SHP77 treated with DMSO at 0.1 percent for 48 hours (cell line): ENCODE measurements at regions not wholly inside any gene's neighbourhood (a gene's known extent, or its start where the extent isn't known, plus 50 kb on each side); places are given as distances from the start of the nearest gene placed in this dataset.
"Not testable (repeated sequence)": the region's sequence is repeated elsewhere in the genome, so short reads cannot be mapped to it uniquely, and the experiment has no call there.

ENCODE experiments used
- DNase-seq: peaks from one replicate; lab custom pipeline; 2025; lab: John Stamatoyannopoulos, UW

GRCh38 chr10:123270221-123270620 is 116.0 kb downstream of the BUB3 start:
- DNase-seq, result no peak

DNA sequence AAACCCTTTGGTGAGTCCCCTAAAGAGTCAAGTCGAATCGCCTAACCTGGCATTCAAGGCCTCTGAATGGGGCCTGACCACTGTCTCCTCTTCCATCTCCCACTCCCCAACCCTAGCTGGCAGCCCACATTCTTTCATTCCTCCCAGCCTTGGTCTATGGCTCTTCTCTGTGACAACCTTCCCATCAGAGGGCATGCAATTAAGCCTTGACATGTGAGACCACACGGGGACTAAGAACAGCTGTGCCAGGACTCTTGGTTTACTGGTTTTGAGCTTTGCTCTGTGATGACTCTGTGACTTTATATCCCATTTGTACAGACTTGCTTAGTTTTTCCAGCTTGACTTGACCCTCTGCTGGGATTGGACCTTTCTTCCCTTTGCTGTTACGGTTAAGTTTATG is 116.6 kb downstream of the BUB3 start:
- no peak for DNase-seq

GRCh38 chr10:123272171-123272570 is 118.0 kb downstream of the BUB3 start:
- no peak for DNase-seq

DNA sequence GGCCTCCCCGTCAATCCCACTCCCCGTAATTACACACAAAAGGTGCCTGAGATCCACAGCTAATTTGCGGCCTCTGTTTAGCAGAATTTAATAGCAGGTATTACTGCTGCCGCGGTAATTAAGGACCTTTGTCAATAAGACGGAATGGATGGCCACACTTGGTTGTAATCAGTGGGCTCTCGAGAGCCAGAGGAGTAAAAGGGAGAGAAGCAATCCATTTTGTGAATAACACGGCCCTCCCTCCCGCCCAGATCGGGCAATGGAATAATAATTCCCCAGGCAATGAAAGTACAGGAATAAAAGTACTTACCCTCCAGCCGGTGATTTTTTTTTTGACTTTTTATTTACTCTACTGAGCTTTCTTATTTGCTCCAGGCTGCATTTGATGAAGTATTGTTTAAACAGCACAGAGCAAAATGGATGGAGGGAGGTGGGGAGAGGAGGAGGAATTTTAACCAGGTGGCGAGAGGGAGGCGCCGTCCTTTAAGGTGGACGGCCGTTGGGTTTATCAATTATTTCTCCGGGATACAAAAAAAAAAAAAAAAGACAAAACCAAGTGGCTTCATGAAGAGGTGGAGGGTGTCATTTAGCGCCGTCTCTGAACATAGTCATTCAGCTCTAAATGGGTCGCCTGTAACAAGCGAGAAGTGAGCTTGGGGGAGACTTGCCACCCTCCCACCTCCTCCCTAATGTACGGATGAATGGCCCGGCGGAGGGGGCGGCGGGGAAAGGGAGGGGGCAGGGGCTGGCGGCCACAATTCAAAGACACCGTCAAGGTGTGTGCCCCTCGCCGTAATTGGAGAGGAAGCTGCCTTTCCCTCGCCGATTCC is 120.3 kb downstream of the BUB3 start:
- peak; percentile 25 for DNase-seq

GRCh38 chr10:123275136-123275564 is 120.9 kb downstream of the BUB3 start:
- DNase-seq, result no peak

DNA sequence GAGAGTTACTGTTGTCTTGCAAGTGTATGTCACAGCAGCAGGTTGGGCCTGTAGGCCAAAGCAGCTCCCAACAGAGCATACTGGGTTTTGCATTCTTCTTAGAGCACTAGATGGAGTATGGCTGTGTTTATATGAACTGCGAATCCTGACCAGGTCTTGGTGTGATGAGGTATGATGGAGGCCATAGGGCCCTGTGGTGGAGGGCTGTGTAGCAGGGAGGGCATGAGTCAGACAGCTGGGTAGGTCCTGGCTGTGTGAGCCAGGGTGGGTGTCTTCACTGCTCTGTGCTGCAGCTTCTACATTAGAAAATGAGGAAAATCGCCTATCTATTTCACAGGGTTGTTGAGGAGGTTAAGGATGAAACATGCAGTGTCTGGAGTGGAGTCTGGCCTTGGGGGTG is 124.2 kb downstream of the BUB3 start:
- no peak for DNase-seq

DNA sequence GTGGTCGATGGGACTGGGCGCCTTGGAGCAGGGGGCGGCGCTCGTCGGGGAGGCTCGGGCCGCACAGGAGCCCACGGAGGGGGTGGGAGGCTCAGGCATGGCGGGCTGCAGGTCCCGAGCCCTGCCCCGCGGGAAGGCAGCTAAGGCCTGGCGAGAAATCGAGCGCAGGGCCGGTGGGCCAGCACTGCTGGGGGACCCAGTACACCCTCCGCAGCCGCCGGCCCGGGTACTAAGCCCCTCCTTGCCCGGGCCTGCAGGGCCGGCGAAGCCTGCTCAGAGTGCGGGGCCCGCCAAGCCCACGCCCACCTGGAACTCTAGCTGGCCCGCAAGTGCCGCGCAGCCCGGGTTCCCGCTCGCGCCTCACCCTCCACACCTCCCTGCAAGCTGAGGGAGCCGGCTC is 129.2 kb downstream of the BUB3 start:
- not testable (repeated sequence) for DNase-seq

GRCh38 chr10:123284022-123284421 is 129.8 kb downstream of the BUB3 start:
- no peak for DNase-seq

DNA sequence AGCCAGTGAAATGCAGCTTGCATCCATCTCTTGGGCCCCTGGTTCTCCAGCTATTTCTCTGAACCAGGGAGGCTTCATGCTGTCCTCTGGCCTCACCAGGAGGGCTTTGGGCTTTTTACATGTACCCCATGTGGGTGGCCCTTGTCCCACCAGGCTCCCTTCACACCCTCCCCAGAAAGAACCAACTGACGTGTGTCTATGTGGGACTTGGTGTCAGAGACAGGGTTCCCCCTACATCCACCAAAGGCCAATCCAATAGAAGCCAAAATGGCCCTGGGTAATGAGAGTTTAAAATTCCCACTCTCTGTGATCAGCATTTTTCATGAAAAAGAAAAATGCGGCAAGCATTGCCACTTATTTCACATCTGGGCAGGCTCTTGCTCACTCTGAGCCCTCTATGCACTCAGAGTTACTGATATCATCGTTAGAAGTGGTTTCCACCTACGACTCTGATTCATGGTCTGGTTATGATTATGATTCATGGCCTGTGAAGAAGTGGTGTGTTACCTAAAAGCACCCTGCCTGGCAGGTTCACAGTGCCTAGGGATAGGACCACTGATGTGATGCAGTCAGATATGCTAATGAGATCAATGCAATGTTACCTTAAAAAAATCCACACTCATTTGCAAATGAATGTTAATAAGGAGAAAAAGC is 133.5 kb downstream of the BUB3 start:
- no peak for DNase-seq

DNA sequence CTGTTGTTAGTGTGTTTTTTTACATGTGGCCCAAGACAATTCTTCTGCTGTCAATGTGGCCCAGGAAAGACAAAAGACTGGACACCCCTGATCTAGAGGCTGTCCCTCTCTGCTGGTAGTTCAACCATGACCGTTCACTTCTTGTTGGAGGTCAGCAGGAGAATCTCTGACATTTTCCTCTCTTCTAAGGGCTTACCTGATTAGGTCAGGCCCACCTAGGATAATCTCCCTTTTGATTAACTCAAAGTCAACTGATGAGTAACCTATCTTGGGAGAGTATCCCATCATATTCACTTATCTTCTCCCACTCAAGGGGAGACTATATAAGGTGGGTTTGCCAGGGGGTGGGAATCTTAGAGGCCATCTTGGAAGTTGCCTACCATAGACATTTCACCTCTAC is 135.2 kb downstream of the BUB3 start:
- no peak for DNase-seq

DNA sequence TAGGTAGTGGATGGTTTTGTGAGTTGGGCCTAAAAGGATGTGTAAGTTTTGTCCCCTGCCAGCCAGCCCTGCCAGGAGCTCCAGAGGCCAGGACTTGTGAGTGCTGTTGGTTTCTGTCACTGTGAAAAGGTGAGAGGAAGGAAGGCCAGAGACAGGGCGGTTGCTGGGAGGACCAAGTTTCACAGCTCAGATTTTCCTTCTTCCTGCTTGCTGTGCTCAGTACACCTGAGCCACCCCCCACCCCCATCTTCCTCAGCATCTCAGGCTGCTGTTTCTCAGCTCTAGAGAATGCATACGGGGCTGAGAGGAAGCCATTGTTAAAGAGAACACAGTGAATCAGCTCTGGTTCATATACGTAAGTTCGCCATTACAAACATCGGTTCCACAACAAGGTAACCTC is 139.9 kb downstream of the BUB3 start:
- no peak for DNase-seq

- DNase-seq, result no peak
Observed at GRCh38 chr10:123294886-123295285, 140.7 kb downstream of the BUB3 start.

GRCh38 chr10:123295644-123296043 is 141.4 kb downstream of the BUB3 start:
- DNase-seq, result no peak

GRCh38 chr10:123297175-123297574 is 143.0 kb downstream of the BUB3 start:
- DNase-seq, result no peak

- no peak for DNase-seq
Observed at GRCh38 chr10:123298583-123298982, 144.4 kb downstream of the BUB3 start.

GRCh38 chr10:123299598-123299997 is 145.4 kb downstream of the BUB3 start:
- no peak for DNase-seq

GRCh38 chr10:123301077-123301857 is 147.1 kb downstream of the BUB3 start:
- peak; percentile 79 for DNase-seq

DNA sequence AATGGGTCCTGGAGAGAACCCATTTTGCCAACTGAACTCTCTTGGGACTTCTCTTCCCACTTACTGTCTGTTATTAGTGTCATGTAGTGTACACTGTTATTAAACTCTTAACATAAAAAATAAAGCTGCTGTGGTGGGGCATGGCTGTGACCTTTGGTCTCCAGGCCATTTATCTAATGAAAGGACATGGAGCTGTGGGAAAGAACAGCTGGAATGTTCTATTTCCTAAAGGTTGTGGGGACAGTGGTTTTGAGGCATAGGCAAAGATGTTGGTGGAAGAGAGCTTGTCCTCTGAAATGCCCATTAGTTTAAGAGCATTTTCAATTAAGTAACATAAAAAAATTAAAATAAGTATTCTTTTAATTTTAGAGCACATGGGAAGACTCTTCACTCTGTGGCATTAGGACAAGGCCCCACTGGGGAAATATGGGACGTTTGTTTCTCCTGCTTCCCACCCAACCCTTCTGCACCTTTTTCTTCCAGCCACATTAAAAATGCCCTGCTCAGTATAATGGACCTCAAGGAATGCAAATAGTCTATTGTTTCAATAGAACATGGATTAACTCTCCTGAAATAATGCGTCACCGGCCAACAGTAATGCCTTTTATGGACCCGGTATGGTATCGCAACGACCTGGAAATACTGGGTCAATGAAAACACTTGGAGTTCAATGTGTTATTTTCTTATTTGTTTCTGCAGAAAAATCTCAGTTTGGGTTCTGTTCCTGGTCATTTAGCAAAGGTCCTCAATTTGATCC is 149.6 kb downstream of the BUB3 start:
- no peak for DNase-seq

DNA sequence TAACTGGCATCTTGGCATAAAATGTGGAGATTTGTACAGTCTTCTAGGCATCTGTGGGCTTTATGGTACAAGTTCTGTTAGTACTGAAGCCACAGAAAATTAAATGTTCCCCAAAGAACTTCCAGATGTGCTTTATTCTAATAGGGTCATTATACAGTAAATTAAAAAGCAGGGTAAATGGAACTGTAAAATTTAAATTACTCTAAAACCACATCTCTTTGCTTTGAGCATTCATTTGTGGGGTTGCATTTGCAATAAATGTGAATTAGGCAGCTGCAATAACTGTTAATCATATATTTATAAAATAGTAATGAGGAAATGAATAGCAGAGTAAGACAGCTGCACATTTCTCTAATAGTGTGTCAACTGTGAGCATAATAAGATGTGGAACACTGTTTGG is 151.5 kb downstream of the BUB3 start:
- DNase-seq, result no peak

GRCh38 chr10:123306290-123306689 is 152.1 kb downstream of the BUB3 start:
- no peak for DNase-seq

DNA sequence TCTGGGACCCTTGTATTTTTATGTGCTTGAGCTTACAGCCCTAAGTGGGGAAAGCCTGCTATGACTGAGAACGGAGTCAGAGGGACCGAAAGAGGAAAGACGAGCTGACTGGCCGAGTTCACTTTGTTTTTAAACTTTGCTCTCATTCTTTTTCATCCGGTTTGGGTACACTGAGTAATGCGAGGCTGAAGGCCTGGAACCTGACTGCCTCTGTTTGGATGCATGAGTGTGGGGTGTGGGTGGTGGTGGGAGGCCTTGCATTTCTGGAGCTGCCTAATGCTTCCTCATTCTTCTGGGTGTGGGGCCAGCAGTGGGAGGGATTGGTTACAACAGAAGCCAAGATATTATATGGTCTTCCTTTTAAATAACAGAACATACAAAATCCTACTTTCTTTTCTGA is 155.5 kb downstream of the BUB3 start:
- no peak for DNase-seq

- no peak for DNase-seq
Observed at GRCh38 chr10:123316776-123317175, 162.6 kb downstream of the BUB3 start.
